ENCODE measurements at regions not wholly inside any gene's neighbourhood (a gene's known extent, or its start where the extent isn't known, plus 50 kb on each side); places are given as distances from the start of the nearest gene placed in this dataset.

DNA sequence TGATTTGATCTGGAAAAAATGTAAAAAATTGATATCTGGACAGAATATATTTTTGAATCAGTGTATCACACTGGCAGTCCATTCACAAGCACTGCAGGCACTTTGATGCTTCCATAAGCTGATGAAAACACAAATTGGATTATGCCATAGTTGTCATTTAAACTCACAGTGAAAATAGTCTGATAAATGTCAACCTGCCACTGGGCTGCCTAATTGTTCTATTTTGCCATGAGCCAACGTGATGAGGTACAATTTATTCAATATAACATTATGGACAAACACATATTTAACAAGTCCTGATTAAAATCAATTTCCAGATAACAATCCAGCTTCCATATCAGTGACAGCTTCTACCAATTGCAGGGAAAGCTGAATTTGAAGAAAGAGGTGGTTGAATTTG lies 1244.9 kb downstream of the EFNB2 start:
- H3K27me3 ChIP-seq (replicated peaks in 1 of 4; ENCODE audit: control insufficient read depth in 3 of 4, extremely low read depth in 1 of 4, insufficient read depth in 3 of 4, low read length in 3 of 4), result peaks cover 0 to 1% (median 0%) of the 10 kb centered on the region in 4 experiments; a peak in 1 of 7 replicates
- WGBS, 2 experiments (ENCODE audit: extremely low coverage in 1 of 2, insufficient coverage in 1 of 2, insufficient read length in 1 of 2, insufficient replicate concordance in 2 of 2, low coverage in 1 of 2, low lambda C conversion rate in 2 of 2, missing lambda C conversion rate in 1 of 2), result 92% methylated on average over 1 of the region's 1 CpG; no CpG with 5 or more reads in 1 of the 2 experiments
- H3K79me2 ChIP-seq (ENCODE audit: control insufficient read depth in 1 of 2, insufficient read depth in 2 of 2, low read length in 2 of 2), result no peaks in the 10 kb centered on the region
- no peak overlapping the region for H2BK20ac ChIP-seq (ENCODE audit: low read length)
- POLR2A ChIA-PET (ENCODE audit: partially characterized antibody), result no interaction called here
- H3K56ac ChIP-seq (replicated peaks; ENCODE audit: insufficient read length, low read depth, low read length), result no peak overlapping the region
- no peak for FAIRE-seq
- no peak overlapping the region for H2BK15ac ChIP-seq (ENCODE audit: low read length)
- H3K14ac ChIP-seq (ENCODE audit: insufficient read length), result no peak overlapping the region
- no peak overlapping the region for H2BK5ac ChIP-seq (ENCODE audit: low read depth, low read length)
- H3K4ac ChIP-seq (replicated peaks; ENCODE audit: insufficient read length, low read depth, low read length), result no peak overlapping the region
- DNase-seq (ENCODE audit: low read depth in 1 of 2, low spot score in 2 of 2), result no peak
- H4K20me1 ChIP-seq (replicated peaks in 1 of 2; ENCODE audit: control insufficient read depth in 1 of 2, insufficient read depth in 2 of 2, low read length in 2 of 2), result no peaks in the 10 kb centered on the region
- no peak overlapping the region for H3K18ac ChIP-seq (ENCODE audit: extremely low read depth, low read length)
- H3K4me3 ChIP-seq (ENCODE audit: extremely low read depth in 1 of 4, insufficient read depth in 2 of 4, low read depth in 3 of 4, low read length in 4 of 4), result no peak overlapping the region
- H2AFZ ChIP-seq (ENCODE audit: low read length), result no peak overlapping the region
- H3K4me1 ChIP-seq (replicated peaks in 1 of 4; ENCODE audit: control insufficient read depth in 3 of 4, insufficient read depth in 4 of 4, low read length in 3 of 4), result no peaks in the 10 kb centered on the region
- H3K36me3 ChIP-seq (ENCODE audit: control insufficient read depth in 2 of 4, insufficient read depth in 4 of 4, low read length in 3 of 4), result no peaks in the 10 kb centered on the region
- no peak overlapping the region for H4K91ac ChIP-seq (replicated peaks; ENCODE audit: insufficient read length, low read length)
- H2BK12ac ChIP-seq (ENCODE audit: low read depth, low read length), result no peak overlapping the region
- H3K4me2 ChIP-seq (ENCODE audit: insufficient read depth in 1 of 2, low read depth in 2 of 2, low read length in 2 of 2), result no peak overlapping the region
- no peaks in the 10 kb centered on the region for H3K23me2 ChIP-seq (ENCODE audit: low read depth, low read length)
- H2AK5ac ChIP-seq (ENCODE audit: low read depth, low read length), result no peak overlapping the region
- H3K23ac ChIP-seq (ENCODE audit: insufficient read length), result no peak overlapping the region
- H4K5ac ChIP-seq (ENCODE audit: insufficient read length, low read depth, low read length), result no peak overlapping the region
- H3K9ac ChIP-seq (replicated peaks in 1 of 4; ENCODE audit: extremely low read depth in 1 of 4, low read depth in 3 of 4, low read length in 3 of 4), result no peak overlapping the region
- no peak overlapping the region for H3K27ac ChIP-seq (ENCODE audit: low read depth, low read length)
- H2BK120ac ChIP-seq (replicated peaks; ENCODE audit: low read depth, low read length), result no peak overlapping the region
- H3K79me1 ChIP-seq (ENCODE audit: low read depth, low read length), result no peaks in the 10 kb centered on the region
- H4K8ac ChIP-seq (ENCODE audit: extremely low read depth, insufficient read depth, low read length), result no peak overlapping the region
- no peaks in the 10 kb centered on the region for H3K9me3 ChIP-seq (ENCODE audit: insufficient read depth in 2 of 2, low read depth in 1 of 2, low read length in 1 of 2)
- CTCF ChIA-PET (ENCODE audit: partially characterized antibody), result no interaction called here
- TF ChIP-seq, protein P1, sequence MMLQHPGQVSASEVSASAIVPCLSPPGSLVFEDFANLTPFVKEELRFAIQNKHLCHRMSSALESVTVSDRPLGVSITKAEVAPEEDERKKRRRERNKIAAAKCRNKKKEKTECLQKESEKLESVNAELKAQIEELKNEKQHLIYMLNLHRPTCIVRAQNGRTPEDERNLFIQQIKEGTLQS (IDR thresholded peaks at IDR 0.05; ENCODE audit: insufficient read depth, low read depth, low read length), result no peak
- TF ChIP-seq BACH1 (IDR thresholded peaks at IDR 0.05; ENCODE audit: low read length), result no peak
- no peak for TF ChIP-seq CHD2 (IDR thresholded peaks at IDR 0.05; ENCODE audit: low read length)
- TF ChIP-seq PHF8 (conservative IDR thresholded peaks at IDR 0.05; ENCODE audit: low read depth, low read length), result no peak
- TF ChIP-seq NRF1 (IDR thresholded peaks at IDR 0.05; ENCODE audit: low read depth, low read length), result no peak
- no peak for TF ChIP-seq KDM1A (IDR thresholded peaks at IDR 0.05; ENCODE audit: borderline replicate concordance, low read length)
- TF ChIP-seq CREB1 (IDR thresholded peaks at IDR 0.05), result no peak
- no peak for TF ChIP-seq TAF1 (IDR thresholded peaks at IDR 0.05; ENCODE audit: low read depth, low read length)
- TF ChIP-seq, protein P2, sequence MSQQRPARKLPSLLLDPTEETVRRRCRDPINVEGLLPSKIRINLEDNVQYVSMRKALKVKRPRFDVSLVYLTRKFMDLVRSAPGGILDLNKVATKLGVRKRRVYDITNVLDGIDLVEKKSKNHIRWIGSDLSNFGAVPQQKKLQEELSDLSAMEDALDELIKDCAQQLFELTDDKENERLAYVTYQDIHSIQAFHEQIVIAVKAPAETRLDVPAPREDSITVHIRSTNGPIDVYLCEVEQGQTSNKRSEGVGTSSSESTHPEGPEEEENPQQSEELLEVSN (IDR thresholded peaks at IDR 0.05), result no peak
- TF ChIP-seq, protein P3, sequence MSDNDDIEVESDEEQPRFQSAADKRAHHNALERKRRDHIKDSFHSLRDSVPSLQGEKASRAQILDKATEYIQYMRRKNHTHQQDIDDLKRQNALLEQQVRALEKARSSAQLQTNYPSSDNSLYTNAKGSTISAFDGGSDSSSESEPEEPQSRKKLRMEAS (IDR thresholded peaks at IDR 0.05), result no peak
- TF ChIP-seq EZH2 (IDR thresholded peaks at IDR 0.05; ENCODE audit: low read depth, low read length, severe bottlenecking), result no peak
- TF ChIP-seq JUN (IDR thresholded peaks at IDR 0.05; ENCODE audit: low read depth, low read length), result no peak
- TF ChIP-seq, protein P4, sequence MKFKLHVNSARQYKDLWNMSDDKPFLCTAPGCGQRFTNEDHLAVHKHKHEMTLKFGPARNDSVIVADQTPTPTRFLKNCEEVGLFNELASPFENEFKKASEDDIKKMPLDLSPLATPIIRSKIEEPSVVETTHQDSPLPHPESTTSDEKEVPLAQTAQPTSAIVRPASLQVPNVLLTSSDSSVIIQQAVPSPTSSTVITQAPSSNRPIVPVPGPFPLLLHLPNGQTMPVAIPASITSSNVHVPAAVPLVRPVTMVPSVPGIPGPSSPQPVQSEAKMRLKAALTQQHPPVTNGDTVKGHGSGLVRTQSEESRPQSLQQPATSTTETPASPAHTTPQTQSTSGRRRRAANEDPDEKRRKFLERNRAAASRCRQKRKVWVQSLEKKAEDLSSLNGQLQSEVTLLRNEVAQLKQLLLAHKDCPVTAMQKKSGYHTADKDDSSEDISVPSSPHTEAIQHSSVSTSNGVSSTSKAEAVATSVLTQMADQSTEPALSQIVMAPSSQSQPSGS (IDR thresholded peaks at IDR 0.05; ENCODE audit: low read length), result no peak
